D721Med (cell line): ENCODE measurements at regions not wholly inside any gene's neighbourhood (a gene's known extent, or its start where the extent isn't known, plus 50 kb on each side); places are given as distances from the start of the nearest gene placed in this dataset.

Experiments
- DNase-seq: peaks from one replicate; pipeline ENCODE4 v3.0.0; 2011; ENCODE audit warnings: low spot score; ENCODE audit not compliant: insufficient read length
- FAIRE-seq: peaks from 2 replicates; lab custom pipeline; 2011; peaks lifted over from hg19 to GRCh38; lab: Jason Lieb, UNC
- TF ChIP-seq, protein P1 (sequence below): IDR thresholded peaks from 2 replicates; pipeline ENCODE4 v1.5.1; 2012; ENCODE audit warnings: mild to moderate bottlenecking, control low read depth; ENCODE audit not compliant: insufficient read depth; ENCODE audit errors: missing control alignments

GRCh38 chr5:33309068-33309467 lies 131.7 kb upstream of the TARS1 start:
- no peak for FAIRE-seq
- DNase-seq: no peak
- TF ChIP-seq, protein P1, sequence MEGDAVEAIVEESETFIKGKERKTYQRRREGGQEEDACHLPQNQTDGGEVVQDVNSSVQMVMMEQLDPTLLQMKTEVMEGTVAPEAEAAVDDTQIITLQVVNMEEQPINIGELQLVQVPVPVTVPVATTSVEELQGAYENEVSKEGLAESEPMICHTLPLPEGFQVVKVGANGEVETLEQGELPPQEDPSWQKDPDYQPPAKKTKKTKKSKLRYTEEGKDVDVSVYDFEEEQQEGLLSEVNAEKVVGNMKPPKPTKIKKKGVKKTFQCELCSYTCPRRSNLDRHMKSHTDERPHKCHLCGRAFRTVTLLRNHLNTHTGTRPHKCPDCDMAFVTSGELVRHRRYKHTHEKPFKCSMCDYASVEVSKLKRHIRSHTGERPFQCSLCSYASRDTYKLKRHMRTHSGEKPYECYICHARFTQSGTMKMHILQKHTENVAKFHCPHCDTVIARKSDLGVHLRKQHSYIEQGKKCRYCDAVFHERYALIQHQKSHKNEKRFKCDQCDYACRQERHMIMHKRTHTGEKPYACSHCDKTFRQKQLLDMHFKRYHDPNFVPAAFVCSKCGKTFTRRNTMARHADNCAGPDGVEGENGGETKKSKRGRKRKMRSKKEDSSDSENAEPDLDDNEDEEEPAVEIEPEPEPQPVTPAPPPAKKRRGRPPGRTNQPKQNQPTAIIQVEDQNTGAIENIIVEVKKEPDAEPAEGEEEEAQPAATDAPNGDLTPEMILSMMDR: no peak

DNA sequence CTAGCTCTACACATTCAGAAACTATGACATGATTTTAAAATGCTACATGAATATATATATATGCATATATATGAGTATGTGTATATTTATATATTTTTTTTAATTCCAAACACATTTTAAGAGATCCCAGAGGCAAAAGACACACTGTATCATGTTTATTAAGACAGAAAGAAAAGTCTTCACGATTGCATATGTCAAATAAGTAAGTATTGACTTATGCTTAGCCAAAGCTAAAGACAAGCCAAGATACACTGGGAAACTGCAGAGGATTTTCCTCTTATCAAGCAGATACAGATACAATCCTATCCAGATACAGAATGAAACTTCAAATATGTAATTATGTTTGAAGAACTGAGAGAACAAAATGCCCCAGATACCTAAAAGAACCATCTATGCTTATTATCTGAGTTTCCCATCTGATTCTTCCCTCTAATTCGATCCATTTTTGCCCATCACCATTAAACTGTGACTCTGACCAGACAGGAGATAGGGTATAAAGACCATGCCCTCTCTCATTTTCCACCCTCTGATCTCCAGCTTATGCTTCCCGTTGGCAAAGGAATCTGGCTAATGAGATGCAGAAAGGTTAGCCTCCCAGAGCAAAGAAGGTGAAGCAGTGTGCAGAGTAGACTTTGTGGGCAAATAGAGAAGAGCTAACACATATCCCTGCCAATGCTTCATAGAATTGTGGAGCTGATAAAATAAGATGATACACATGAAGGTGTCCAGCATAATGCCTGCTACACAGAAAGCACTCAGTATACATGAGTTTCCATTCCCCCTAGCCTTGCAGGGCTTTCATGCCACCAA lies 131.0 kb upstream of the TARS1 start:
- no peak for FAIRE-seq
- no peak for DNase-seq
- TF ChIP-seq, protein P1: no peak

DNA sequence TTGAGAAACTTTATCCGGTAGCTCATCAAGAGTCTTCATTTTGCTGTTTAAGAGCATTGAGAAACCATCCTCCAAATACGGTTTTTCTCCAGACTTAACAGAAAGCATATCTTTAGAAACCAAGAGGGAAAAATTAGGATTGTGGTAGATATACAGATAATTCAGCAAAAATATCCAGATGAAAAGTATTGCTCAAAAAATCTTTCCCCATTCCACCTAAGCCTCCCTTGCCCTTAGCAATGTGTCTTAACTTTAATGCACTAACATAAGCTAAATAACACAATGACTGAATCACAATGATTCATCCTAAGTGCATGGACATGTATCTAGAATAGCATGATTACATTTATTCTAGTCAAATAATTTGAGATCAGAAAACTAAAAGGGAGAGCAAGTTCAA lies 130.3 kb upstream of the TARS1 start:
- no peak for FAIRE-seq
- TF ChIP-seq, protein P1: no peak
- DNase-seq: no peak

- no peak for FAIRE-seq
- TF ChIP-seq, protein P1: no peak
- DNase-seq: no peak
These were observed 128.9 kb upstream of the TARS1 start for GRCh38 chr5:33311893-33312292.

DNA sequence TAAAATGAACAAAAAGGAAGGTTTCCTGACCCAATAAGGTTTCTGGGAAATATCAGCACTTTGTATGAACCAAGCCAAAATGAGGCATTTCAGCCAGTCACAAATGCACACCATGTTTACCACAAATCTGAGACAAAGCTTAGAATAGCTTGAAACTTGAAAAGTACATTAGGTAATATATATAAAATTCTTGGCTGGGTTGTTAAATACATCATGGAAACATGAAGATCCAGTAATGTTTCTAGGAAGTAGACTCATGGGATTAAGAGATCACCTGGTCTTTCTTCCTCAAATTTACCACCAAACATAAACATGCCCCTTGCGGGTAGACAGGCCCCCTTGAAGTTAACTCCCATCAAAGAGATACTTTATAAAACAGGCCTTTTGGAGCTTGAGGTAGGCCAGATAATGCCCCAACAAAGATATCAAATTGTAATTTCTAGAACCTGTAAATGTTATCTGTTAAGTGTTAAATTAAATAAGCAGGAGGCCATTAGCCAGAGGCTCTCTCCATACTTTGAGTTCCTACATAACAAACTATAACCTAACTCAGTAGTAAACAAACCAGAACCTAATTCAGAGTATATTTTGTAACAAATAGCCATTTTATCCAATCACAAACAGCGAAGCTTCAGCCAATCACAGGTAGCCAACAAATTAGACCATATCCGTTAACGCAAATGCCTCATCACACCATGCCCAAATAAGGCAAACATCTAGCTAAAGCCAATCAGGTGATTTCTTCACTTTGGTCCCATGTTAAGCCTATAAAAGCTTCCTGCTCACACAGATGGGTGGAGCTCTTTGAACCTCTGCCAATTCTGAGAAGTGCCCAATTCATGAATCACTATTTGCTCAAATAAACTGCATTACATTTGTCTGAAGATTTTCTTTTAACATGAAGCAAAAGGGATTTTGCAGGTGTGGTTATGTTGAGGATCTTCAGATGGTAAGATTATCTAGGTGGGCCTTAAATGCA lies 127.9 kb upstream of the TARS1 start:
- DNase-seq (no peak), FAIRE-seq (no peak)
- TF ChIP-seq, protein P1: no peak

DNA sequence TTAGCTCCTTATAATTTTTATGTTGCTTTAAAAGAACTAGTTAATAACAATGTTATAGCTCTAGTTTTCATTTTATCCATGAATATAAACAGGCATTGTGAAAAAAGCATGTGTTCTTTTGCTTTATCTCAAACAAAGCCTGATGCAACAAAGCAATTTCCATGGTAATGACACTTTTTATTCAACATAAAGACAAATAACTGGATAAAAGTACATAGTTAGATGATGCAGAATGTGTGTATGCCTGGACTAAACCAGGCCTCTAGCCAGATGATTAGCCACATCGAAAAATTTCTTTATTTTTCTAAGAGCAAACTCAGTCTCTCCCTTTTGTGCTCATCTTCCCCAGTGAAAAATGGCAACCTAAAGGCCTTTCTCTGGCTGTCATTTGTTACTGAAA lies 125.6 kb upstream of the TARS1 start:
- FAIRE-seq (no peak), DNase-seq (no peak)

More for the DNA sequence above, 125.6 kb upstream of the TARS1 start:
- TF ChIP-seq, protein P1: no peak
